WERI-Rb-1 (cell line): ENCODE measurements at regions not wholly inside any gene's neighbourhood (a gene's known extent, or its start where the extent isn't known, plus 50 kb on each side); places are given as distances from the start of the nearest gene placed in this dataset.

Experiments used
- DNase-seq: peaks from one replicate; pipeline ENCODE4 v3.0.0-alpha.2; 2020
- H3K27ac ChIP-seq: fragments of 250-450 bp; sonication (Bioruptor Pico); 2 replicates; pipeline ENCODE4 v1.5.1; 2020; ENCODE audit warnings: mild to moderate bottlenecking, moderate library complexity
- H3K27me3 ChIP-seq: fragments of 250-450 bp; sonication (Bioruptor Pico); 2 replicates; pipeline ENCODE4 v1.5.1; 2021; ENCODE audit warnings: mild to moderate bottlenecking, low read depth, moderate library complexity; ENCODE audit not compliant: insufficient read depth, severe bottlenecking
- H3K36me3 ChIP-seq: fragments of 250-450 bp; sonication (Bioruptor Pico); 2 replicates; pipeline ENCODE4 v1.5.1; 2020; ENCODE audit warnings: mild to moderate bottlenecking, moderate library complexity
- H3K4me3 ChIP-seq: 2 replicates; pipeline ENCODE4 v1.5.1; 2011; ENCODE audit warnings: low read depth, mild to moderate bottlenecking, control low read depth, low read length
- H3K9me3 ChIP-seq: fragments of 250-450 bp; sonication (Bioruptor Pico); 2 replicates; pipeline ENCODE4 v1.5.1; 2021; ENCODE audit warnings: mild to moderate bottlenecking, moderate library complexity; ENCODE audit not compliant: severe bottlenecking
- TF ChIP-seq, protein P1 (sequence below): IDR thresholded peaks from 2 replicates; pipeline ENCODE4 v1.5.1; 2011; ENCODE audit warnings: low read depth, mild to moderate bottlenecking, control low read depth, inconsistent platforms, low read length

DNA sequence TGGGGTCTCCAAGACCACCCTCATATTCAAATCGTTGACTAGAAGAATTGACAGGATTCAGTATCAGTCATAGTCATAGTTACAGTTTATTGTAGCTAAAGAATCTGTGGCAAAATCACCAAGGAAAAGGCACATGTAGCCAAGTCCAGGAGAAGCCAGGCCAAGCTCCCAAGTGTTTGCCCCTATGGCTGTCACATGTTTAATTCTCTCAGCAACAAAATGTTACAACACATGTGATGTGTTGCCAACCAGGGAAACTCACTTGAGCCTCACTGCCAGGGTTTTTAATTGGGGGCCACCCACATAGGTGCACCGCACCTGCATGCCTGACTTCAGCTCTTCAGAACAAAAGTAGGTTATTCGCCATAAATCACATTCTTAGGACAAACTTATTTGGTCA is 1030.9 kb upstream of the CELF2 start:
- TF ChIP-seq, protein P1, sequence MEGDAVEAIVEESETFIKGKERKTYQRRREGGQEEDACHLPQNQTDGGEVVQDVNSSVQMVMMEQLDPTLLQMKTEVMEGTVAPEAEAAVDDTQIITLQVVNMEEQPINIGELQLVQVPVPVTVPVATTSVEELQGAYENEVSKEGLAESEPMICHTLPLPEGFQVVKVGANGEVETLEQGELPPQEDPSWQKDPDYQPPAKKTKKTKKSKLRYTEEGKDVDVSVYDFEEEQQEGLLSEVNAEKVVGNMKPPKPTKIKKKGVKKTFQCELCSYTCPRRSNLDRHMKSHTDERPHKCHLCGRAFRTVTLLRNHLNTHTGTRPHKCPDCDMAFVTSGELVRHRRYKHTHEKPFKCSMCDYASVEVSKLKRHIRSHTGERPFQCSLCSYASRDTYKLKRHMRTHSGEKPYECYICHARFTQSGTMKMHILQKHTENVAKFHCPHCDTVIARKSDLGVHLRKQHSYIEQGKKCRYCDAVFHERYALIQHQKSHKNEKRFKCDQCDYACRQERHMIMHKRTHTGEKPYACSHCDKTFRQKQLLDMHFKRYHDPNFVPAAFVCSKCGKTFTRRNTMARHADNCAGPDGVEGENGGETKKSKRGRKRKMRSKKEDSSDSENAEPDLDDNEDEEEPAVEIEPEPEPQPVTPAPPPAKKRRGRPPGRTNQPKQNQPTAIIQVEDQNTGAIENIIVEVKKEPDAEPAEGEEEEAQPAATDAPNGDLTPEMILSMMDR: no peak
- Histone ChIP-seq H3K36me3 (no peaks in the 10 kb centered on the region), H3K9me3 (no peaks in the 10 kb centered on the region), H3K27ac (no peak overlapping the region), H3K27me3 (no peaks in the 10 kb centered on the region), H3K4me3 (no peak overlapping the region)
- DNase-seq: no peak

DNA sequence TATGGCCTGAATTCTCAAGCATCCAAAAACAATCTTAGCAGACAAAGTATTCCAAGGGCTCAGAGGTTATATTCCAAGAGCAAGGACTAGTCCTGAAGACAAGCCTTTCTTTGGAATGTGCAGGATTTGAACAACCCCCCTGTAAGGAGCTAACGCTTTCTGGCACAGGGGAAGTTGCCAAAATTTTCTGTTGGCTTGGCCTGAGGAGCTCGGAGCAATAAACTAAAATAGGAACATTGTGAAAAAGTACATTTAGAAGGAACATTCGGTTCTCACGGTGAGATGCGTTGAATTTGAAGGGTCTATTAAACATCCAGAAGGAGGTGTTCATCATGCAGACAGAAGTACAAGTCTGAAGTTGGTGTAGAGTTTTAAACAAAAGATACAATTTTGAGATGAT is 1030.5 kb upstream of the CELF2 start:
- no peak overlapping the region for H3K4me3 ChIP-seq
- TF ChIP-seq, protein P1: no peak
- H3K9me3 ChIP-seq: no peaks in the 10 kb centered on the region
- no peaks in the 10 kb centered on the region for H3K27me3 ChIP-seq
- no peak for DNase-seq
- H3K36me3 ChIP-seq: no peaks in the 10 kb centered on the region
- no peak overlapping the region for H3K27ac ChIP-seq

DNA sequence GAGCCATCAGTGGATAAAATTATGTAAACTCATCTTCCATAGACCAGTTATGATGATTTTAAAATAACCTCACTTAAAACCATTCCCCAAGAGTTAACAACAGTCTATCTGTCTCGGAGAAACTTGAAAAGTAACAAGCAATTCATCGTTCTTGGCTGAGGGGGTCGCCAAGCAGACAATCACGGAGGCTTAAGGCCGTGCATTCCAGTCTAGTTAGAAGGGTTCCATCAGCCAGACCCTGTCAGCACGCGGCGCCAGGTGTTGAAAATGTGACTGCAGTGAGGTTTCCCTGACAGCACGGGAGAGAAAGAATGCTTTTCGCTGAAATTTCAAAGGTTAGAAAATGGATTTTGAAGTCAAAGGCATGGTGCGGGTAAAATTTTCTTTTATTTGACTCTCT is 1025.0 kb upstream of the CELF2 start:
- DNase-seq: no peak
- Histone ChIP-seq H3K27me3 (no peaks in the 10 kb centered on the region), H3K4me3 (no peak overlapping the region), H3K27ac (no peak overlapping the region), H3K9me3 (no peaks in the 10 kb centered on the region), H3K36me3 (no peaks in the 10 kb centered on the region)
- TF ChIP-seq, protein P1: no peak

DNA sequence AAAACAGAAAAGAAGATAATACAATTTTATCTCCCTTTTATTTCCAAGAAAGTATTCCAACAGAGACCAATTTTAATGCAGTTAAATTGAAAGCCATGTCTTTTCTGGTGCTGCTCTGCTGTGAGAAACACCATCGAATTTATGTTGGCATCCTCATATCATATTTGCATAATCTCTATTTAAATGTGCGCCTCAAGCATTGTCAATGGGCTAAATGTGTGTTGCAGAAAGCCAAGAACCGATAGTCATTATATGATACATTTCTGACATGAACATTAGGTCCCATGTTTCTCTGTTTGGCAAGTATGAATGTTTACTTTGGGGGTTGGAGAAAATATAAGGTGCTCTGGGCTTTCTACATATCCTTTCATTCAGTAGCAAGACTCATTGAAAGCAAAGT is 1023.5 kb upstream of the CELF2 start:
- Histone ChIP-seq H3K36me3 (no peaks in the 10 kb centered on the region), H3K4me3 (no peak overlapping the region), H3K27ac (no peak overlapping the region), H3K27me3 (no peaks in the 10 kb centered on the region), H3K9me3 (no peaks in the 10 kb centered on the region)
- DNase-seq: no peak
- TF ChIP-seq, protein P1: no peak

DNA sequence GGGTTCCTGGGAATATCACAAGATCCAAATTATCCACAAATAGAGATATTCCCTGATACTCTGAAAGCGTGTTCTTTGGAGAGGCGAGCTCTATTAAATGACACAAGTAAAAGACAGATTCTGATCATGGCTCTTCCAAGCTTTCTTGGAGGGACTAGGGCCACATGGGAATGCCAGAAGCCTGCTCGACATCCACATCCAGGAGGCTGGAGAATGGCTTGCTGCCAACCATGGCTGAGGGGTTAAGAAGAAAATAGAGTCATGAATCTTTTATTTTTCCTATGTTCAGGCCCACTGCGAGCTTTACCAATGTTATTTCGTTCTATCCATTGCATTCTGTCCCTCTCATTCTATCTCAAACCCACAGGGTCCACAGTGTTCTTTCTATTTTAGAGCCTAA is 1018.0 kb upstream of the CELF2 start:
- Histone ChIP-seq H3K27me3 (no peaks in the 10 kb centered on the region), H3K27ac (no peak overlapping the region), H3K4me3 (no peak overlapping the region), H3K9me3 (no peaks in the 10 kb centered on the region), H3K36me3 (no peaks in the 10 kb centered on the region)
- TF ChIP-seq, protein P1: no peak
- DNase-seq: no peak

DNA sequence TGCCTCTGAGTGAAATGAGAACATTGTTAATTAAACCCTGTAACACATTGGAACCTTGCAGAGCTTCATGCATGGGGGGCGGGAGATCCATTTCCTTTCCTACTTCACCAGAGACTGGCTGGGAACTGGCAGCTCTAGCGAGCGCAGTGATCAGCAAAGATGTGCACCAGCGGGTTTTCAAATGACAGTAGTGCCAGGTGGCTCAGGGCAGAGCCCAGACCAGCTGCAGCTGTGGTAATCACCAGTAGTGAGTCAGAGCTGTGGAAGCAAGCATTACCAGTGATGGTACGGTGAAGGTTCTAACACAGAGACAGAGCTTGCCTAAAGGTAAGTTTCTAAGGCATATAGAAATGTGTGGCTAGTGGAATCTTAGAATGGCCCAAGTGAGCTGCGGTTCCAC is 1009.7 kb upstream of the CELF2 start:
- Histone ChIP-seq H3K36me3 (no peaks in the 10 kb centered on the region), H3K9me3 (no peaks in the 10 kb centered on the region), H3K27me3 (no peaks in the 10 kb centered on the region), H3K4me3 (no peak overlapping the region), H3K27ac (no peak overlapping the region)
- TF ChIP-seq, protein P1: no peak
- no peak for DNase-seq
